ENCODE measurements at regions not wholly inside any gene's neighbourhood (a gene's known extent, or its start where the extent isn't known, plus 50 kb on each side); places are given as distances from the start of the nearest gene placed in this dataset.
"Not testable (repeated sequence)": the region's sequence is repeated elsewhere in the genome, so short reads cannot be mapped to it uniquely, and the experiment has no call there.

GRCh38 chr2:59389240-59389639 lies 1148.1 kb upstream of the FANCL start:
- H3K9me3 Mint-ChIP-seq: peaks cover 27% of the 10 kb centered on the region
- no peaks in the 10 kb centered on the region for H3K27me3 Mint-ChIP-seq

DNA sequence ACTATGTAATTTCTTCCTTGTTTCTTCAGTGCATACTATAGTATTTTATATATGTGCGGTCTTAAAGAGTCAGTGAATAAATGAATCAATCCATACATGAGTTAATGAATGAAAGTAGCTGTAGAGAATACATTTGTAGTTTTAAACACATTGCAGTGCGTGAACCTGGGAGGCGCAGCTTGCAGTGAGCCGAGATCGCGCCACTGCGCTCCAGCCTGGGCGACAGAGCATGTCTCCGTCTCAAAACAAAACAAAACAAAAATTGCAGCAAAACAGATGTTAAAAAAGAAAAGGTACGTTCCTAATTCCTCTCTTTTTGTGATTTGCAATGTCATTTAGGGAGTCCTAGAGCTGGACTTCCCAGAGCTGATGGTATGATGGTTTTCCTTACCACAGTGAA lies 1144.8 kb upstream of the FANCL start:
- Mint-ChIP-seq H3K27me3 (no peaks in the 10 kb centered on the region), H3K4me1 (no peaks in the 10 kb centered on the region)

More at GRCh38 chr2:59389240-59389639, 1148.1 kb upstream of the FANCL start:
- Mint-ChIP-seq H3K36me3 (ENCODE audit: insufficient read depth) (no peaks in the 10 kb centered on the region), H3K4me3 (no peak overlapping the region), H3K27ac (ENCODE audit: low read depth) (no peak overlapping the region), H3K4me1 (no peaks in the 10 kb centered on the region)
- no peak for ATAC-seq (replicated peaks; ENCODE audit: extremely low read depth, poor library complexity, severe bottlenecking)
- DNase-seq (ENCODE audit: low spot score in 2 of 2): no peak

DNA sequence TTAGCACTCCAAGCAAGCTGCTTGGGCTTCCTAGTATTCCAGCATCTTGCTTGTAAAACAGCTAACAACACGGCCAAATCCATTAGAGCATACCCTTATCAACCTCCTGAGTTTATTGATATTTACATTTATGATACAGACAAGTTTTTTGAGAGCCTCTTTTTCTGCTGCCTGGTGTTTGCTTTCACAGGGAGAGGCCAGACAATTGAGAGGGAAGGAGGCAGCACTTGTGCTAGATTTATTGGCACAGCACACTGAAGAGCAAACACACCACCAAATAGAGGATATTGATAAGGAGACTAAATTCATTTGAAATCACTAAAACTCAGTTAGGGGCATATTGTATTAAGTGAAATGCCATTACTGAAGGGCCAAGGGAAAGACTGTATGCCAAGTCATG lies 1142.3 kb upstream of the FANCL start:
- Mint-ChIP-seq H3K9me3 (peaks cover 21% of the 10 kb centered on the region), H3K4me3 (no peak overlapping the region), H3K36me3 (ENCODE audit: insufficient read depth) (no peaks in the 10 kb centered on the region), H3K27me3 (no peaks in the 10 kb centered on the region), H3K4me1 (no peaks in the 10 kb centered on the region), H3K27ac (ENCODE audit: low read depth) (no peak overlapping the region)
- DNase-seq (ENCODE audit: low spot score in 2 of 2) (no peak), ATAC-seq (replicated peaks; ENCODE audit: extremely low read depth, poor library complexity, severe bottlenecking) (no peak)

More for the DNA sequence above, 1144.8 kb upstream of the FANCL start:
- Mint-ChIP-seq H3K36me3 (ENCODE audit: insufficient read depth) (no peaks in the 10 kb centered on the region), H3K4me3 (no peak overlapping the region), H3K9me3 (peaks cover 20% of the 10 kb centered on the region), H3K27ac (ENCODE audit: low read depth) (no peak overlapping the region)
- DNase-seq (ENCODE audit: low spot score in 2 of 2) (no peak), ATAC-seq (replicated peaks; ENCODE audit: extremely low read depth, poor library complexity, severe bottlenecking) (no peak)

DNA sequence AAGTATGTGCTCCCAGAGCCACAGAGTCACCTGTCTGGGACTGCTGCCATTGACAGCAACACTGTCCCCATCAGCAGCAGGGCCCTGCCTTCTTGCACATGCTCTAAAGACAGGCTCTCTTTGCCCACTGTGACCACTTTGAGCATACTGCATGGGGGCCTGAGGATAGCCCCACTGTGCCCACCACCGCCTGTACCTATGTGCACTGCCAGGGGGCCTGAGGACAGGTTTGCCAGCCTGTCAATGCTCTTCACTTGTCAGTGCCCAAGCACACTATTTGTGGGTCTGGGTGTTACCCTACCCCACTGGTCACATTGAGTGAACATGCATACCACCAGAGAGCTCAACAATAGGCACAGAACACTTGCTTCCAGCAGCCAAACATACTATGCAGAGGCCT lies 1137.0 kb upstream of the FANCL start:
- DNase-seq (ENCODE audit: low spot score in 2 of 2) (no peak), ATAC-seq (replicated peaks; ENCODE audit: extremely low read depth, poor library complexity, severe bottlenecking) (no peak)
- Mint-ChIP-seq H3K27ac (ENCODE audit: low read depth) (no peak overlapping the region), H3K9me3 (peaks cover 12% of the 10 kb centered on the region), H3K4me1 (no peaks in the 10 kb centered on the region), H3K4me3 (no peak overlapping the region), H3K27me3 (no peaks in the 10 kb centered on the region), H3K36me3 (ENCODE audit: insufficient read depth) (no peaks in the 10 kb centered on the region)

- Mint-ChIP-seq H3K4me1 (no peaks in the 10 kb centered on the region), H3K9me3 (peaks cover 5% of the 10 kb centered on the region)
These were observed 1125.2 kb upstream of the FANCL start for GRCh38 chr2:59366288-59366687.

DNA sequence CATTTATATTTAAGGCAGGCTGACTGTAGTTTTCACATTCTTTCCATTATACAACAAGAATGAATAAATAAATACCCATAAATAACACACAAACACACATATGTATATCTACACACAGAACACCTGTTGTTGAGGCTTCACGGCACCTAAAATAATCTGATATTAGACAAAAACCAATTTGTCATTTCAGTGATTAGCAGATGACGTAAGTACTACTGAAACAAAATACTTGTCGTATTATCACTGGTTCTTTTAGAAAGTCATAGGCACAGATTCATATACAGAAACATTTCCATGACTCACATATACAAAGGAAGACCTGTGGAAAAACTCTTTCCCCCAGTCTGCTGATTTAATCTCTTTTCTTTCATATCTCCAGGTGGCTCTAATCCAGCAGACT lies 1113.4 kb upstream of the FANCL start:
- H3K9me3 Mint-ChIP-seq: no peaks in the 10 kb centered on the region
- no peak for DNase-seq (ENCODE audit: low spot score in 2 of 2)

More at GRCh38 chr2:59366288-59366687, 1125.2 kb upstream of the FANCL start:
- Mint-ChIP-seq H3K27ac (ENCODE audit: low read depth) (no peak overlapping the region), H3K27me3 (no peaks in the 10 kb centered on the region), H3K36me3 (ENCODE audit: insufficient read depth) (peaks cover 1% of the 10 kb centered on the region), H3K4me3 (no peak overlapping the region)
- DNase-seq (ENCODE audit: low spot score in 2 of 2) (no peak), ATAC-seq (replicated peaks; ENCODE audit: extremely low read depth, poor library complexity, severe bottlenecking) (no peak)

GRCh38 chr2:59353306-59353921 lies 1112.3 kb upstream of the FANCL start:
- H3K27ac Mint-ChIP-seq (ENCODE audit: low read depth): no peak overlapping the region
- H3K4me3 Mint-ChIP-seq: no peak overlapping the region
- ATAC-seq (replicated peaks; ENCODE audit: extremely low read depth, poor library complexity, severe bottlenecking): no peak
- DNase-seq (ENCODE audit: low spot score in 2 of 2): no peak
- no peaks in the 10 kb centered on the region for H3K9me3 Mint-ChIP-seq
- no peaks in the 10 kb centered on the region for H3K27me3 Mint-ChIP-seq
- no peaks in the 10 kb centered on the region for H3K4me1 Mint-ChIP-seq
- H3K36me3 Mint-ChIP-seq (ENCODE audit: insufficient read depth): no peaks in the 10 kb centered on the region

More for the DNA sequence above, 1113.4 kb upstream of the FANCL start:
- no peak overlapping the region for H3K4me3 Mint-ChIP-seq
- H3K27ac Mint-ChIP-seq (ENCODE audit: low read depth): no peak overlapping the region
- no peaks in the 10 kb centered on the region for H3K27me3 Mint-ChIP-seq
- no peaks in the 10 kb centered on the region for H3K4me1 Mint-ChIP-seq
- no peak for ATAC-seq (replicated peaks; ENCODE audit: extremely low read depth, poor library complexity, severe bottlenecking)
- no peaks in the 10 kb centered on the region for H3K36me3 Mint-ChIP-seq (ENCODE audit: insufficient read depth)

GRCh38 chr2:59342166-59342565 lies 1101.0 kb upstream of the FANCL start:
- DNase-seq (ENCODE audit: low spot score in 2 of 2) (no peak), ATAC-seq (replicated peaks; ENCODE audit: extremely low read depth, poor library complexity, severe bottlenecking) (no peak)
- no peak overlapping the region for H3K4me3 Mint-ChIP-seq
- H3K9me3 Mint-ChIP-seq: peaks cover 15% of the 10 kb centered on the region
- H3K27me3 Mint-ChIP-seq: no peaks in the 10 kb centered on the region
- no peak overlapping the region for H3K27ac Mint-ChIP-seq (ENCODE audit: low read depth)
- H3K36me3 Mint-ChIP-seq (ENCODE audit: insufficient read depth): no peaks in the 10 kb centered on the region
- H3K4me1 Mint-ChIP-seq: no peaks in the 10 kb centered on the region

DNA sequence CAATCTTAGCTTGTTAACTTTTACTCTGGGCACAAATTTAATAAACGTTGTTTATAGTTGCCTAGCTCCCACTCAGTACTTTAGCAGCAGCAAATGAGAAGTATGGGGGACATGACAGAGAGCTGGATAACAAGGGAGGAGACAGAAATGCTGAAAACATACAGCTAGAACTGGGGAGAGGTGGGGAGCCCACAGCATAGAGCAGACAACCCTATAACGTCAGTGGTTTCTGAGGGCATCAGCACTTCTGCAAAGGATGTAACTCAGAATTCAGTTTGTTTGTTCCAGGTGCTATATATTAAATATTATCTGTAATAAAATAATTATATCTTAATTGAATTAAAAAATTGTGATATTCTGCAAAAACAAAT lies 1098.7 kb upstream of the FANCL start:
- Mint-ChIP-seq H3K4me1 (no peaks in the 10 kb centered on the region), H3K4me3 (no peak overlapping the region), H3K27me3 (no peaks in the 10 kb centered on the region), H3K36me3 (ENCODE audit: insufficient read depth) (no peaks in the 10 kb centered on the region), H3K9me3 (peaks cover 15% of the 10 kb centered on the region), H3K27ac (ENCODE audit: low read depth) (no peak overlapping the region)
- ATAC-seq (replicated peaks; ENCODE audit: extremely low read depth, poor library complexity, severe bottlenecking): no peak
- no peak for DNase-seq (ENCODE audit: low spot score in 2 of 2)

DNA sequence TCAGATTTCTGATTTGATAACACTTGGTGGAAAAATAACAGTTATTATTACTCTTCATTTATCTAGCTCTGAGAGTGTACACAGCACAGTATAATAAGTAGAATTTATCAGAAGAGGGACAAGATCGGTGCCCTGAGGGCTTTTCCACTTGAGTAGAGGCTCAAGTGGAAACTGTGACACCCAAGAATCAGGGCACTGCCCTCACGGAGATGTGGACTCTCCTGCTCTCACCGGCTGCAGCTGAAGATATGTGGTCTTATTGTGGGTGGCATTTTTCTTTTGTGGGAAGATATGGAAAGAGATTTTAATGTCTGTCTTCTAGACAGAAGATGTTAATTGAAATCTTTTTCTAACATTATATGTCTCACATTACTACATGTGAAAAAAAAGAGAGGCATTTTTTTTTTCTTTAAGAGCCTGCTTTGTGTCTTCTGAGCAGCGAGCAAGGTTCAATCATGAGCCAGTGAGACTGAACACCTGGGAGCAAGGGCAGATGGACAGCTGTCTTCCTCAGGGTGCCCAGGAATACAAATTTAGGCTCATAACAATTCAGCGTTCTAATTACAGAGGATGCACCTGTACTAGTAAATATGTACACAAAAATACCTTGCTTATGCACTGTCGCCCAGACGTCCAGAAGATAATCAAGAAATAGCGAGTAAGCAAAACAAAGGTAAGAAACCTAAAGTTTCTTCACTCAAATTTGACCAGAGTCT lies 1098.2 kb upstream of the FANCL start:
- H3K36me3 Mint-ChIP-seq (ENCODE audit: insufficient read depth): no peaks in the 10 kb centered on the region
- H3K27ac Mint-ChIP-seq (ENCODE audit: low read depth): no peak overlapping the region
- no peaks in the 10 kb centered on the region for H3K27me3 Mint-ChIP-seq
- H3K4me1 Mint-ChIP-seq: no peaks in the 10 kb centered on the region
- no peak for ATAC-seq (replicated peaks; ENCODE audit: extremely low read depth, poor library complexity, severe bottlenecking)
- DNase-seq (ENCODE audit: low spot score in 2 of 2): no peak
- peaks cover 15% of the 10 kb centered on the region for H3K9me3 Mint-ChIP-seq
- no peak overlapping the region for H3K4me3 Mint-ChIP-seq

- Mint-ChIP-seq H3K36me3 (ENCODE audit: insufficient read depth) (no peaks in the 10 kb centered on the region), H3K27me3 (no peaks in the 10 kb centered on the region), H3K4me3 (no peak overlapping the region), H3K27ac (ENCODE audit: low read depth) (no peak overlapping the region), H3K9me3 (peaks cover 4% of the 10 kb centered on the region), H3K4me1 (no peaks in the 10 kb centered on the region)
- ATAC-seq (replicated peaks; ENCODE audit: extremely low read depth, poor library complexity, severe bottlenecking) (no peak), DNase-seq (ENCODE audit: low spot score in 2 of 2) (no peak)
These were observed 1091.9 kb upstream of the FANCL start for GRCh38 chr2:59333007-59333406.

GRCh38 chr2:59326581-59327365 lies 1085.6 kb upstream of the FANCL start:
- H3K27me3 Mint-ChIP-seq; H3K9me3 Mint-ChIP-seq; DNase-seq (ENCODE audit: low spot score in 2 of 2); H3K4me3 Mint-ChIP-seq; H3K36me3 Mint-ChIP-seq (ENCODE audit: insufficient read depth); H3K4me1 Mint-ChIP-seq; H3K27ac Mint-ChIP-seq (ENCODE audit: low read depth); ATAC-seq (replicated peaks; ENCODE audit: extremely low read depth, poor library complexity, severe bottlenecking): not testable (repeated sequence)

DNA sequence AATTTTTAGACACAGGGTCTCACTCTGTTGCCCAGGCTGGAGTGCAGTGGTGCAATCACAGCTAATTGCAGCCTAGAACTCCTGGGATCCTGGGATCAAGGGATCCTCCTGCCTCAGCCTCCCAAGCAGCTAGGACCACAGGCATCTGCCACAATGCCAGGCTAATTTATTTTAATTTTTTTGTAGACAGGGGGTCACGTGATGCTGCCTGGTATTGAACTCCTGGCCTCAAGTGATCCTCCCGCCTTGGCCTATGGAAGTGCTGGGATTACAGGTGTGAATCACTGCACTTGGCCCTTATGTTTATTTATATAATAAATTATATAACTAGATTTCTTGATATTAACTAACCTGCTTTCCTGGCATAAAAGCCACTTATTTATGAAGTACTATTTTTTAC lies 1081.7 kb upstream of the FANCL start:
- Mint-ChIP-seq H3K36me3 (ENCODE audit: insufficient read depth) (no peaks in the 10 kb centered on the region), H3K27ac (ENCODE audit: low read depth) (no peak overlapping the region), H3K9me3 (peaks cover 5% of the 10 kb centered on the region), H3K4me3 (no peak overlapping the region), H3K27me3 (no peaks in the 10 kb centered on the region), H3K4me1 (no peaks in the 10 kb centered on the region)
- DNase-seq (ENCODE audit: low spot score in 2 of 2) (no peak), ATAC-seq (replicated peaks; ENCODE audit: extremely low read depth, poor library complexity, severe bottlenecking) (no peak)
